ENCODE measurements at regions not wholly inside any gene's neighbourhood (a gene's known extent, or its start where the extent isn't known, plus 50 kb on each side); places are given as distances from the start of the nearest gene placed in this dataset.

GRCh38 chr11:133762538-133762937 lies 82.8 kb downstream of the SPATA19 start:
- Histone ChIP-seq H3K9me2 (ENCODE audit: low read depth, low read length) (no peaks in the 10 kb centered on the region), H3K4me3 (ENCODE audit: low read depth, low read length, poor library complexity, severe bottlenecking) (no peak overlapping the region), H3K4me1 (ENCODE audit: insufficient read depth, low read length, severe bottlenecking) (no peaks in the 10 kb centered on the region), H3K79me2 (ENCODE audit: insufficient read depth, low read length) (no peaks in the 10 kb centered on the region), H3K9me3 (ENCODE audit: low read length) (no peaks in the 10 kb centered on the region), H3K27ac (ENCODE audit: low read depth, low read length, poor library complexity, severe bottlenecking) (no peak overlapping the region), H4K20me1 (ENCODE audit: insufficient read depth, low read length) (no peaks in the 10 kb centered on the region), H3K36me3 (ENCODE audit: insufficient read depth, low read length) (no peaks in the 10 kb centered on the region), H3K4me2 (ENCODE audit: low read length) (no peak overlapping the region), H2AFZ (ENCODE audit: low read length) (no peak overlapping the region), H3K27me3 (ENCODE audit: insufficient read depth, low read length) (no peaks in the 10 kb centered on the region), H3K9ac (ENCODE audit: low read length) (no peak overlapping the region), H3F3A (ENCODE audit: insufficient read depth, low read length) (no peaks in the 10 kb centered on the region)
- TF ChIP-seq, protein P1, sequence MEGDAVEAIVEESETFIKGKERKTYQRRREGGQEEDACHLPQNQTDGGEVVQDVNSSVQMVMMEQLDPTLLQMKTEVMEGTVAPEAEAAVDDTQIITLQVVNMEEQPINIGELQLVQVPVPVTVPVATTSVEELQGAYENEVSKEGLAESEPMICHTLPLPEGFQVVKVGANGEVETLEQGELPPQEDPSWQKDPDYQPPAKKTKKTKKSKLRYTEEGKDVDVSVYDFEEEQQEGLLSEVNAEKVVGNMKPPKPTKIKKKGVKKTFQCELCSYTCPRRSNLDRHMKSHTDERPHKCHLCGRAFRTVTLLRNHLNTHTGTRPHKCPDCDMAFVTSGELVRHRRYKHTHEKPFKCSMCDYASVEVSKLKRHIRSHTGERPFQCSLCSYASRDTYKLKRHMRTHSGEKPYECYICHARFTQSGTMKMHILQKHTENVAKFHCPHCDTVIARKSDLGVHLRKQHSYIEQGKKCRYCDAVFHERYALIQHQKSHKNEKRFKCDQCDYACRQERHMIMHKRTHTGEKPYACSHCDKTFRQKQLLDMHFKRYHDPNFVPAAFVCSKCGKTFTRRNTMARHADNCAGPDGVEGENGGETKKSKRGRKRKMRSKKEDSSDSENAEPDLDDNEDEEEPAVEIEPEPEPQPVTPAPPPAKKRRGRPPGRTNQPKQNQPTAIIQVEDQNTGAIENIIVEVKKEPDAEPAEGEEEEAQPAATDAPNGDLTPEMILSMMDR (IDR thresholded peaks at IDR 0.05; ENCODE audit: low read length), result no peak
- no peak for TF ChIP-seq EZH2 (IDR thresholded peaks at IDR 0.05; ENCODE audit: borderline replicate concordance, low read length)

DNA sequence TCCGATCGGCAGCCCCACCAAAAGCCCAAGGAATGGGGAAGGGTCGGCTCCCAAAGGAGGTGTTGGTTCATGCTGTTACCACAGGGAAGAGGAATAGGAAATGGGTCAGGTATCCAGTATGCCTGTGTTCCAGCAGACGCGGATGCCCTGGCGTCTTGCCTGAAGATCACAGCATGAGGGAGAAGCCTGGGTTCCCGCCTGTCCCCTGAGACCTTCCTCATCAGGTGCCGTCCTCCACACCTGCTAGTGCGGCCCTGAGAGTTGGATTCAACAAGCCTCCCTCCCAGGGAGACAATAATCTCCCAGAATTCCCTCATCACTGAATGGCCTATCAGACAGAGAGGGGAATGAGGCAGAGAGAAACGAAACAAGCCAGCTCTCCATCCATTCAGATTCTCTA lies 92.2 kb downstream of the SPATA19 start:
- Histone ChIP-seq H3K4me2 (ENCODE audit: low read length) (no peak overlapping the region), H4K20me1 (ENCODE audit: insufficient read depth, low read length) (no peaks in the 10 kb centered on the region), H3K4me1 (ENCODE audit: insufficient read depth, low read length, severe bottlenecking) (no peaks in the 10 kb centered on the region), H3K36me3 (ENCODE audit: insufficient read depth, low read length) (no peaks in the 10 kb centered on the region), H3K9me3 (ENCODE audit: low read length) (no peaks in the 10 kb centered on the region), H3K9ac (ENCODE audit: low read length) (no peak overlapping the region), H3K4me3 (ENCODE audit: low read depth, low read length, poor library complexity, severe bottlenecking) (no peak overlapping the region), H3F3A (ENCODE audit: insufficient read depth, low read length) (no peaks in the 10 kb centered on the region), H3K27ac (ENCODE audit: low read depth, low read length, poor library complexity, severe bottlenecking) (no peak overlapping the region), H3K79me2 (ENCODE audit: insufficient read depth, low read length) (no peaks in the 10 kb centered on the region), H2AFZ (ENCODE audit: low read length) (no peak overlapping the region), H3K9me2 (ENCODE audit: low read depth, low read length) (no peaks in the 10 kb centered on the region), H3K27me3 (ENCODE audit: insufficient read depth, low read length) (no peaks in the 10 kb centered on the region)
- no peak for TF ChIP-seq EZH2 (IDR thresholded peaks at IDR 0.05; ENCODE audit: borderline replicate concordance, low read length)
- TF ChIP-seq, protein P1 (IDR thresholded peaks at IDR 0.05; ENCODE audit: low read length), result no peak

DNA sequence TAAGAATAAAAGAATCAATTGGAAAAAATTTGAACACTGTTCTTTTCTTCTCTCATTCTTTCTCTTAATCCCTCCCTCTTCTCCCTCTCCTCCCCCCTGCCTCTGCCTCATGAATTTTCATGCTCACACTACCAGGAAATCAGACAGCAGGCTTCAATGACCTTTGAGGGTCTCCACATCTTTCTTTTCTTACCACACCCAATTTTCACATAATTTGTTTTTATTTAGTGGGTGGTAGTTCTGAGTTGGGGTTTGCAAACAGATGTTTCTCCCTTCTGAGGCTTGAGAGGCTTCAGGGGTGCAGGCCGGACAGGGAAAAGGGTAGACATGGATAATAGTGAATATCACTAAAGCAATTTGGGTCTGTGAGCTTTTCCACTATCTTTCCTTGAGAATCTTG lies 95.5 kb downstream of the SPATA19 start:
- Histone ChIP-seq H3K27ac (ENCODE audit: low read depth, low read length, poor library complexity, severe bottlenecking) (no peak overlapping the region), H3K27me3 (ENCODE audit: insufficient read depth, low read length) (no peaks in the 10 kb centered on the region), H3K9ac (ENCODE audit: low read length) (no peak overlapping the region), H2AFZ (ENCODE audit: low read length) (no peak overlapping the region), H3K4me3 (ENCODE audit: low read depth, low read length, poor library complexity, severe bottlenecking) (no peak overlapping the region), H3K4me1 (ENCODE audit: insufficient read depth, low read length, severe bottlenecking) (no peaks in the 10 kb centered on the region), H3K4me2 (ENCODE audit: low read length) (no peak overlapping the region), H3F3A (ENCODE audit: insufficient read depth, low read length) (no peaks in the 10 kb centered on the region), H3K79me2 (ENCODE audit: insufficient read depth, low read length) (no peaks in the 10 kb centered on the region), H4K20me1 (ENCODE audit: insufficient read depth, low read length) (no peaks in the 10 kb centered on the region), H3K9me2 (ENCODE audit: low read depth, low read length) (no peaks in the 10 kb centered on the region), H3K36me3 (ENCODE audit: insufficient read depth, low read length) (no peaks in the 10 kb centered on the region), H3K9me3 (ENCODE audit: low read length) (no peaks in the 10 kb centered on the region)
- TF ChIP-seq, protein P1 (IDR thresholded peaks at IDR 0.05; ENCODE audit: low read length), result no peak
- no peak for TF ChIP-seq EZH2 (IDR thresholded peaks at IDR 0.05; ENCODE audit: borderline replicate concordance, low read length)
